ENCODE measurements at regions not wholly inside any gene's neighbourhood (a gene's known extent, or its start where the extent isn't known, plus 50 kb on each side); places are given as distances from the start of the nearest gene placed in this dataset.
"Not testable (repeated sequence)": the region's sequence is repeated elsewhere in the genome, so short reads cannot be mapped to it uniquely, and the experiment has no call there.

DNA sequence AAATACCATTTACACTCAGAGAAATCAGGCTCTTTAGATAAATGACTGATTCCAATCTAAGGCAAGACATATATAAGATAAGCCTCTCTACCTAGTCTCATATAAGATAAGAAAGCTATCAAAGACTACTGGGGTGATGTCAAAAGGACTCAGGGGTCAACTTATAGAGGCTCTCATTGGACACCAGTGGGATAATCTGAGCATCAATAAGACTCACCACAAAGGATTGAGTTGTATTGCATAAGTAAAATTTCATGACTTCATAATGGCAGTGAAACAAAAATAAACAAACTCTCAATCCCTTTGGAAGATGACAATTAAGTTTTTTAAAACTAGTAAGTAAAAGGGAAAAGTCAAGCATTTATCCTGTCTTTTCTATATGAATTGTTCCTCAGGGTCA lies 317.8 kb downstream of the SHQ1 start:
- no peak for DNase-seq

DNA sequence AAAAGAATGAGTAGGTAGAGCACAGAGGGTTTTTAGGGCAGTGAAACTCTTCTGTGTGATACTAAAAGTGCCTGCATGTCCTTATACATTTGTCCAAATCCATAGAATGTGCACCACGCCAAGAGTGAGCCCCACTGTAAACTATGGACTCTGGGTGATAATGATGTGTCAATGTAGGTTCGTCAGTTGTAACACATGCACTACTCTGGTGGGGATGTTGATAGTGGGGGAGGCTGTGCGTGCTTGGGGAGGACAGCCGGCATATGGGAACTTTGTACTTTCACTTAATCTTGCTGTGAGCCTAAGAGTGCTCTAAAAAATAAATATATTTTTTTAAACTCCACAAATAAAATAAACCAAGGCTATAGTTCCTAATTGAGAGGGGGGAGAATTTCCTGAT lies 319.2 kb downstream of the SHQ1 start:
- no peak for DNase-seq

DNA sequence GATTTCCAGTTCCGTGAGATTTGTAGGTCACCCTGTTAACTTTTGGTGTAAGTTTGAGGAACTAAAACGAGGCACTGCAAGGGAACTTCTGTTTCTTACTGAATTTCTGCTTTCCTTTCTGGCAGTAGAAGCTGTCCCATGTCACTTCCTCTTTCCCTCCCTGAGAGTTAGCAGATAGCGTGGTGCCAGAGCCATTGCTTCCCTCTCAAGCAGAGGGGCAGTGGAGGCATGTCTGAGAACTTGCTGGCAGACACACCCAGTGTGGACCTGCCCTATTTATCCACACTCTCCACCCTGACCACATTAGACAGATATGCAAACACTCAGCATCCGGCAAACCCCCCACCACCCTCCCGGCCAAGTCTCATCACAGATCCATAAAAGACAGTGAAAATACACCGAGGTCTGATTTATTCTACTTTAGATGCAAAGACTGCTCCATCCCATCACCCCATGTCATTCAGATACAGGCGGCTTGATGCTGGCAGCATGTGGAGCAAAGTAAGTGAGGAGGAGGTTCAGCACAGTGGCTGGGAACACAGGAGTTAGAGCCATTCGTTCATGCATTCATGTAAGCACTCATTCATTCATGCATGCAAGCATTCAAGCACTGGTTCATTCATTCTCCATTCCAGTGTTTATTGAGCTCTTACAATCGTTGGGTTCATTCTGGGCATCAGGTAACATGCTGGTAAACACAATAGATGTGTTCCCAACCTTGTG lies 324.7 kb downstream of the SHQ1 start:
- no peak for DNase-seq

DNA sequence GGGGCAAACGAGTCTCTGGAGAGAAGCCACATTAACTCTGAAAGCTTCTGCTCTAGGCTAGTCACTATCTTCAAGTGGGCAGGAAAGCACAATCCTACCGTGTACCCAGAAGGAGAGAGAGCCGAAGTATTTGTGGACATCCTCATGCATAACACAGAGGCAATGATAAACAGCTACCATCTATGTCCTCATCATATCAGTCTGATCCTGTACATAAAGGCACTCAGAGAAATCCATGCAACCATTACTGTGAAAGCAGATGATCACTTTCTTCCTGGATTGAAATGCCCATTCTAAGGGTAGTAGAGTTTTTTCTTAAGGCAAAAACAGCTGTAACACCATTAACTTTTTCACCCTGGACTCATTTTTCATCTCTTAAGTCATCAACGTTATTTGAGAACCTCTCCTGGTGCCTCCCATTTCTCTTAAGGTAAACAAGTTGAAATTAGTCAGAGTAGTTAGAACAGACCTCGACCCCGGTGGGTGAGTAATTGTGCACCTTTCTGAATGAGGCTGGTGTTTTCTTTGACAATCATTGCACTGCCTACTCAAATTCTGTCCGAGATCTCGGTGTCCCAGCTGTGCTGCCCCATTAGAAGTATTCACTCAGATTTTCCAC lies 327.4 kb downstream of the SHQ1 start:
- DNase-seq: peak; percentile 64

DNA sequence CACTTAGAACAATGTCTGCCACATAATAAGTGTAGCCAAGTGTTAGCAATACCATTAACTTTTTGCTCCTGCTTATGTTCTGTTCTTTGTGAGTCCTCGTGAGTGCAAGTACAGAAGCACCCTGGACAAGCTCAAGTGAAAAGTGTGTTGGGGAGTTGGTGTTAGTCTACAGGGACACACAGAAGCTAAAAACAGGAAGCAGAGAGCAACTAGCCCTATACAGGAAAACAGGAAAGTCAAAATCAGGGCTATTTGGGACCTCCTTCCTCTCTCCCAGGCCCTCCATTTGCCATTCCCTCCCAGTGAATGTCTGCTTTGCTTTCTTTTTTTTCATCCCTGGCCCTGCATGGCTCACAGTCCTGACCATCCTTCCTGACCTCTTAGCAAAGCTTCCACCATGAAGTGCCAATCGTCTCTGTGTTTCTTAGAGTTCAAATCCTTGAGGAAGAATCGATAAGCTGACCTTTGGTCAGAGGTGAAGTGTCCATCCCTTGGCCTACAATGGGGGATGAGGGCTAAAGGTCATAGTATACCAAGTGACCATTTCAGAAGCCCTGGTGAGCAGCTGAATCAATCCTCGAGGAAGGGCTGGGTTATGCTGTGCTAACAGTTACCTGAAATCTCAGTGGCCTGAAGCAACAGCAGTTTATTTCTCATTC lies 328.2 kb downstream of the SHQ1 start:
- no peak for DNase-seq

DNA sequence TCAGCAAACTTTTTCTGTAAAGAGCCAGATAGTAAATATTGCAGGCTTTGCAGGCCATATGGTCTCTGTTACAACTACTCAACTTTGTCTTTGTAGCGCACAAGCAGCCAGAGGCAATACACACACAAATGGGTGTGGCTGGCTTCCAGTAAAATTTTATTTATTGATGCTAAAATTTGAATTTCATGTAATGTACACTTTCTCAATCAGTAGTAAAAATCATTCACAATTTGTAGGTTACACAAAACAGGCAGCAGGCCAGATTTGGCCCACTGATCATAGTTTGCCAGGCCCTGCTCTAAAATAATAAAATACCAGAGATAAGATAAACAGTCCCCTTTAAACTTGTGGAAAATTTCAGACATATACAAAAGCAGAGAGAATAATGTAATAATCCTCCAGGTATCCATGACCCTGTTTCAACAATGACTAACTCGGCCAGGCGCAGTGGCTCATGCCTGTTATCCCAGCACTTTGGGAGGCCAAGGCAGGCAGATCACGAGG lies 330.3 kb downstream of the SHQ1 start:
- no peak for DNase-seq

DNA sequence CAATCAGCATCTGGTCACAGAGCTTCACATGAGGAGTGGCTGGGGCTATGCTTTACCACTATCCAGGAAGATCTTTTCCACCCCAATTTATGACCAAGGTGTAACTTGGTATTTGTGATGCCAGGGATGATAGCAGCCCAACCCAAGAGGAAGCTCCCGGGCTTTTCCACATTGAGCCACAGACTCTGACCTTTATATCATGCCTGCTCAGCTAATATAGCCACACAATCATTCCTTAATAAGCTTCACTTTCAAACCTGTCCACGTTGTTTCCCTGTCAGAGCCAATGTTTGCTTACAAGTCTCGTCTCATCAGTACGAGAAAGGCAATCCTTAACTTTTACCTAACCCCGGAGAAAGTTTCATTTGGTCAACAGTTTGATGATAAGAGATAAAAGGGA lies 330.9 kb downstream of the SHQ1 start:
- no peak for DNase-seq

DNA sequence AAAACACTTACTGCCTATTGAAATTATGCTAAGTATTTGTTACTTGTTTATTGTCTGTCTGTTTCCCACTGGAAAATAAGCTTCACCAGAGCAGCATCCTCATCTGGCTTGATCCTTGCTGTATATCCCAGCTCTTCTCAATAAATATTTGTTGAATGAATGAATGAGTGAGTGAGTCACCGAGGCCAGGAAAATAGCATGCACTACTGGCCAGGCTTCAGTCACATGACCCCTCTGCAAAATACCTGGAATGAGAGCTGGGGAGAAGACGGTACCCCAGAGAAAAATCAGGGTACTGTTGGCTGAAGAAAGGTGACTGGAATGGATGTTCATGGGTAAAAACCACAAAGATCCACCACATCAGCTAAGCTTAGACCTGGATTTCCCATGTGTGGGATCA lies 331.9 kb downstream of the SHQ1 start:
- DNase-seq: no peak

DNA sequence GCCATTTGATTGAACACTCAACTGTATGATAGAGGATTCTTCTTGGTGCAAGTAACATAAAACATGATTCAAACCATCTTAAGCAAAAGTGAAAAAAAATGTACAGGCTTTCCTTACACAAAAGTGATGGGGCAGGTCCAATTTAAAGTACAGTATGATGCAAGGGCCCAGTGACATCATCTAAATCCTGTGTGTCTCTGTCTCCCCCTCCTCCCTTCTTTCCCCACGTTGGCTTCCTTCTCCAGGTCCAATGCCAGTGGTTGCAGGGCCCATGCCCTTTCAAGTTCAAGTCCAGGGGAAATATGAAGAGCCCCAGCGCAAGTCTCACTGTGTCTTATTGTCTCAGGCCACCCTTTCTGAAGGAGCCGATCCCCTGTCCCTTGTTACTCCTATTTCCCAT lies 332.3 kb downstream of the SHQ1 start:
- DNase-seq: no peak

DNA sequence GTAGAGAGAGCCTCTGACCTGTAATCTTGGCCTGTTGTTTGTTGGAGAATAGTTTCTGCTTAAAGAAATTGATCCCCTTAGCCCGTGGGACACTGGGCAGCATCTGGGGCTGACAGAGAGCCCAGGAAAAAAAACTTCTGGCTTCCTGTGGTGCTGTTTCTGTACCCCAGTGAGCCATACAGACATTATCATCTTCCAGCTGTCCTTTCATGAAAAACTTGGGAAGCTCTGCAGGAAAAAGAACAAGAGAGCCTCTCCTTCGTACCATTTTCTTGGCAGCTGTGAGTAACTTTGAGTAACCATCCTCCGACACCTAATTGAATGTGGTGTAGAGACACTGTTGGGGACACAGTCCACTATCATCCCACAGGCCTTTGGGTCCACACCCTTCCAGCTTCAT lies 333.0 kb downstream of the SHQ1 start:
- DNase-seq: no peak

DNA sequence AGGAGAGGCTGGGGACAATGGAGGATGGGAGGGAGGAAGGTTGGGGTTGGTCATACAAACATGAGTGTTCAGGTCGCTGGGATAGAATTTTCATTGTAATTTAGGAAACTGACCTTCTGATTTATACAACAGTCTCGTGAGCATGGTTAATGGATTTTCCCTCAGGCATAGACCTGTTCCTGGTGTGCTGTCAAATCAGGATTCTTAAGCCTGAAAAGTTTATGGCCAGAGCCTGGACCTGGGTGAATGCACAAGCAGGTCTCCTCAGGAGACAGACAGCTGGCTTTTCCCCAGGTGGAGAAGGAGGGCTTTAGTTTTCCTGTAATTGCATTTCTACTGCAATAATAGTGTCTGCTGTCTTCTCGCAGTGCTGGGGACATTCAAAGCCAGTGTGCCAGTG lies 338.0 kb downstream of the SHQ1 start:
- no peak for DNase-seq

DNA sequence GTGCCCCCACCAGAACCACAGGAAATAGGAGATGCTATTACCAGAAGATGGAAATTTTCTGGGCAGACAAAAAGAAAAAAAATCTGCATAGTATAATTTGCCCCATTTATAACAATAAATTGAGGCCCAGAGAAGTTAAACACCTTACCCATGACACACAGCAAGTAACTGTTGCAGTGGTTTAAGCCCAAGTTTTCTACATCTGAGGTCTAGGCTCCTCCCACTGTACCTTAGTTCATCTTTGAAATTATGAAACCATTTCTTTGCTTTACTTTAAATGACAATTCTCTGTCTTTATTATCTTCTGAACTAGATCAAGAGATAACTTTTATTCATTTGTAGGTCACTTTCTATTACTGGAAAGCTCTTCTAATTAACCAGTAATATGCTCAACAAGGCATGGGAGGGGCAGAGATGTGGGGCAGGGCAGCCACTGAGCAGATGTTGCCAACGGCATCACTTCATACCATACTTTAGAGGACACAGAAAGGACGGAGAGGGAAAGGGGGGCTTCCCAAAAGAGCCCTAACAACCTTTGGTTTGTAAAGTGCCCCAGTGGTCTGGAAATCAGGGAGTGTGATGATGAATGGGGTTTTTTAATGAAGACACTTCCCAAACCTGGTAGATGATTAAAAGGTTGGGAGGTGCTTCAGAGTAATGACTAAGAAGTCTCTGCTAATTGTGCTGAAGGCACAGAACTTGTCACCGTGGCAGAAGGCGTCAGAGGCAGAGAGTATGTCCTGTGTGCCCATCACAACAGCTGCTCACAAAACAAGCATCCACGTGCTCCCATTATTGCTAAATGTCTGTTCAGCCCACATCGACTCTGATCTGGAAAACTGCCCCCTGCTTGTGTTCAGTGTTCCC lies 342.5 kb downstream of the SHQ1 start:
- no peak for DNase-seq

DNA sequence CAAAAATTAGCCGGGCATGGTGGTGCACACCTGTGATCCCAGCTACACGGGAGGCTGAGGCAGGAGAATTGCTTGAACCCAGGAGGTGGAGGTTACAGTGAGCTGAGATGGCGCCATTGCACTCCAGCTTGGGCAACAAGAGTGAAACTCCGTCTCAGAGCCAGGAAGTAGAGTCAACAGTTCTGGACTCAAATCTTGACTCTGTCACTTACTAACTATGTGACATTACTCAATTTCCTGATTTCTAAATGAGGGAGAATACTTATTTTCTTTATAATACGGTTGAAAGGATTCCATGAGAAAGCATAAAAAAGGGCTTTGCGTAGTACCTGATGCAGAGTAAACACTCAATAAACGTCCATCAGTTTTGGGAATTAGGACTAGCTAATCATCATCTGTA lies 350.7 kb downstream of the SHQ1 start:
- DNase-seq: not testable (repeated sequence)

DNA sequence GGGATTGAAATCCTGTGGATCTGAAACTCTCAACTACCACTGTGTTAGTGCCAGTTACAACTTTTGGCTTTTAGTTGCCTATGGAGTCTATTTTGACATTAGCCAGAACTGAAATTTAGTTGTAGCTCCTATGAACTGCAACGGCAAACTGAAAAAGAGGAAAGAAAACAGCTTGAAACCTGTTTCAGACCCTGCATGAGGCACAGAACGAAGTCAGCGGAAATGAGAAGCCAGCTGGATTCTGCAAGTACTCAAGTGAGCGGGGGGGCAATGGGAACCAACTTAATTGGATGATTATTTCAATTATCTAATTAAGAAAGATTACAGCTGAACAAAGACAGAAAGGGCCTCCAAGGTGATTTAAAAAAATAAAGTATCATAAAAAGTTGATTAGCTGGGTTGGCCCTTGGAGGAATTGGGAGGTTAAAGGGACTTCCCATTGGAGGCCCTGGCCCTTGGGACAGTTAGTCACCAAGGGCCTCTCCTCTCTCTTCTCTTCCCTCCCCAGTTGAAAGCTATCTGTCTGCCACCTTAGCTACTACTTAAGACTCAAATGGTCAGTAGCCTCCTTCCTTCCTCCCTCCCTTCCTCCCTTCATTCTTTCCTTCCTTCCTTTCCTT lies 352.1 kb downstream of the SHQ1 start:
- no peak for DNase-seq

DNA sequence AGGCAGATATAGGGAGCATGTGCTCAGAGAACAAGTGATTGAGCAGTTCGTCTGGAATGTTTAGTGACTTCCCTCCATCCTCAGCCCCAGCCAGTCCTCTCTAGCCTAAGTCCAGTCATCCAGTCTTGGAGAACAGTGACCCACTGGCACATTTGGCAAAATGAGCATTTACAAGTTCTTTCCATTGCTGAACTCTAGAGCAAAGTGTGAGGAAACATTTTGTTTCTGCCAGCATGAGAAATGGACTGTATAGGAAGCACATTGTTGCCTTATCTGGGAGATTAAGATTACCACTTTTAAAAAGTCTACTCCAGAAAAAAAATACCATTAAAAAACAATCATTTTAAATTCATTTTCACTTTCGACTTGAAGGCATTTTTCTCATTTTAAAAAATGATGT lies 353.6 kb downstream of the SHQ1 start:
- no peak for DNase-seq

DNA sequence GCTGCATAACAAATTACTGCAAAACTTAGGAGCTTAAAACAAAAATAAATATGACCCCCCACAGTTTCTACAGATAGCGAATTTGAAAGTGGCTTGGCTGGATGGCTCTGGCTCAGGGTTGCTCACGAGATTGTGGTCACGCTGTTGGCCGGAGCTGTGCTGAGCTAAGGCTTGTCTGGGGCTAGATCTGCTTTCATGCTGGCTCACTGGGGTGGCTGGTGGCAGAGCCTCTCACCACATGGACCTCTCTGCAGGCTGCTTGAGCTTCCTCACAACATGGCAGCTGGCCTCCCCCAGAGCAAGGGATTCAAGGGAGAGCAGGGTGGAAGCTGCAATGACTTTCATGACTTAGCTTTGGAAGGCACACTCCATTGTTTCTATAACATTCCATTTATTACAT lies 354.1 kb downstream of the SHQ1 start:
- no peak for DNase-seq

DNA sequence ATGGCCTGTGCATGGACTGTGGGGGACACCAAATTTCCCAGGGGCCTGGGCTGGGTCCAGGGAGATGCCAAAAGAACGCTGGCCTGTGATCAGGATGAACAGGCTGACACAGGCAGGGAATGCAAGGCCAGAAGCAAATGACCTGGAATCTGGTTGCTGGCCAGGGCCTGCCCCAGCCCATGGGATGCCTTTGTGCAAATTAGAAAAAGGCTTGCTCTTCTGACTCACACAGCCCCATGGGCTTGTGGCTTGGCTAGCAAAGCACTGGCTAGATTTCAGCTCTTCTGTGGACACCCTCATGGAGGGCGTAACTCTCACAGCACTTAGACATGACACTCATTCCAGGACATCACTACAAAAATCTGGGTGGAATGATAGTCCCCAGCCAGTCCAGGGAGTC lies 356.0 kb downstream of the SHQ1 start:
- DNase-seq: no peak

DNA sequence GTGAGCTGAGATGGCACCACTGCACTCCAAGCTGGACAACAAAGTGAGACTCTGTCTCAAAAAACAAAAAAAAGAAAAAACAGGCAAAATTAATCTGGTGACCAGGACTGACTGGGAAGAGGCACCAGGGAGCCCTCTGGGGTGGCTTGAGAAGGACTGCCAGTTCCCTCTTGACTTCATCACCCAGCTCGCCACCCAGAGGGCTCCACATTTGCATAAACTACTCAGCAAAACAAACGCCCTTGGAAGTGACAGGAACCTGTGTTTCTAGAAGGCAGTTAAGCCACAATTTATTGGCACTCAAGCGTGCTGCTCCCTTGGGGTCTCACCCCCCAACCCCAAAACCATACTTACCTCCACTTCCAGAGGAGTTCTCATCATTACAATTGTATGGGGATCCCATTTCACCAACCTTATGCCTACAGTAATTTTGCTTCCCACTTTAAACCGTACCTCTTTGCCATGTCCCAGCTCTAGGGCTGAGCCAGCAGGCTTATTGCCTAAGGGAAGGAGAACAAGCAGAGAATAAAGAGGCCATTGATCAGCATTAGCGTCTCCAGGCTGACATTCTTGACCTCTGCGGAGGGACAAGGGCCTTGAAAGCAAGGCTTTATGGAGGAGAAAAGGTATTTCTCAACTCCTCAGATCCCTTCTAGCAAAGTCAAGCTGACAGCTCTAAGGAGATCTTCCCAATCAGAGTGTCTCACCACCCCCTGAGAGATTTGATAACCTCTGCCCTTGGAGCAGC lies 357.4 kb downstream of the SHQ1 start:
- DNase-seq: no peak

DNA sequence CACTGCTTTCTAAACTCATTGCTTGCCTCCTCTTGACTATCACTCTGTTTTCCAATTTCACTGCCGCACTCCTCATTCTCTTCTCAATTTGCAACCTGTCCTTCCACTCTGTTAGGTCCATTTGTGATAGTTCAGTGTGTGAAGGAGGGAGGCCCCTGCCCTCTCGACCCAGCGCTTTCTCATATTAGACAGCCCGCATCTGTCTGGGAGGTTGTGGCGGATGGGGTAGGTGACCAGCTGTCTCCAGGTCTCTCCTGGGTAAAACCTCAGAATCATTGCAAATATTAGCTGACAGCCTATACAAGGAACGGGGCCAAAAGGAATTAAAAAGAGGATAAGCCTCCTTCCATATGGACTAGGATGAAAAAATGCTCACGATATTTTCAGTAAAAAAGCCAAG lies 358.3 kb downstream of the SHQ1 start:
- DNase-seq: no peak

DNA sequence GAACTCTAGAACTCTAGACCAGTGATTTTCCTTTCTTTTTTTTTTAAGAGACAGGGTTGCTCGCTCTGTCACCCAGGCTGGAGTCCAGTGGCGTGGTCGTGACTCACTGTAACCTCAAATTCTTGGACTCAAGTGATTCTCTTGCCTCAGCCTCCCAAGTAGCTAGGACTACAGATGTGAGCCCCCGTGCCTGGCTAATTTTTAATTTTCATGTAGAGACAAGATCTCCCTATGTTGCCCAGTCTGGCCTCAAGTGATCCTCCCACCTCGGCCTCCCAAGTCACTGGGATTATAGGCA lies 359.6 kb downstream of the SHQ1 start:
- no peak for DNase-seq

DNA sequence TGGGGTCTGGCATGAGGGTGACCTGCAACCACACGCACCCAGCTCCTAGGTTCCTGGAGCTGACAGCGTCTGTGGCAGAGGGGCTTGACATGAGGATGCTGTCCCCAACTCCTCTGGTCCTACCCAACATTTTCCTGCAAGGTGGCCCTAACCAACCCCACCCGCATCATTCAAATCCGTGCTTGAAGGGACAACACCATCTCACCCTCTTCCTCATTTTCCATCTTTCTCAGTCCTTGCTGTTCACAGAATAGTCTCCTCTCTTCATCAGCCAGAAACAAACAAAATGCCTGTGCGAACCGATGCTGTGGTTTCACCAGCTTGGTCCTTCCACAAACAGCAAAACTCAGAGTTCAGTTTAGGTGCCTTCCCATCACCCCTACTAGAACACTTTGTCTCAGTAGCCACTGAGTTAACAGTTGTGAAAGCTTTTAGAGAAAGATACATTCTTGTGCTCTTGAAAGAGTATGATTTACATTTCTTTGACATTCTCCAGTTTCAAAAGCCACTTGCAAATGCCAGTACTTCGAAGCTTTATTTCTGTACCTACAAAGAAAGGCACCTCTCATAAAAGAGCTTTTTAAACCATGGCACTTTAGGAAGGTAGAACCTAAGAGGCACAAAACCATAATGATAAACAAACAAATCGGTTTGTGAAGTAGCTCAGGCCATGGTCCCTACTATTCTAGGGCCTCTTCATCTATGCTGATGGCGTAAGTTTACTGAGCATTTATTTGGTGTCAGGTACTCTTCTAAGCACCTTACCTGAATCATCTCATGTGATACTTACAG lies 360.1 kb downstream of the SHQ1 start:
- DNase-seq: no peak
